Mucosa of descending colon (tissue), 3 donors: ENCODE measurements at regions not wholly inside any gene's neighbourhood (a gene's known extent, or its start where the extent isn't known, plus 50 kb on each side); places are given as distances from the start of the nearest gene placed in this dataset.
A peak's percentile ranks its signal among the peaks of the same experiment; 100 is the strongest.

Experiments used
- ATAC-seq: fragments of 200-7000 bp; cut with Tn5 transposase; one replicate; pipeline ENCODE4 v1.9.1; 2020; ENCODE audit warnings: mild to moderate bottlenecking, moderate library complexity
- DNase-seq, 3 donors: peaks; one replicate each; pipeline ENCODE4 v3.0.0-alpha.2; 2020
- H3K36me3 ChIP-seq: fragments of 200-600 bp; one replicate; pipeline ENCODE4 v1.8.0; 2021; ENCODE audit warnings: low read depth, mild to moderate bottlenecking
- H3K4me1 ChIP-seq: fragments of 200-600 bp; one replicate; pipeline ENCODE4 v1.8.0; 2021; ENCODE audit warnings: low read depth, mild to moderate bottlenecking
- H3K4me3 ChIP-seq: fragments of 200-600 bp; one replicate; pipeline ENCODE4 v1.8.0; 2021; ENCODE audit warnings: mild to moderate bottlenecking
- H3K9me3 ChIP-seq: fragments of 200-600 bp; one replicate; pipeline ENCODE4 v1.8.0; 2021; ENCODE audit warnings: mild to moderate bottlenecking
- intact Hi-C, 2 donors: fragments of 100-400 bp; cut with DNase I in 1 of 2; cut with micrococcal nuclease in 1 of 2; formaldehyde crosslinking; loops; one replicate each; pipeline versions ENCODE4 v1.11.0 to v1.11.1; 2022; cut with DNase I, micrococcal nuclease
- TF ChIP-seq, protein P1 (sequence below): fragments of 200-600 bp; IDR thresholded peaks from one replicate; pipeline ENCODE4 v1.8.0; 2022; ENCODE audit warnings: antibody characterized with exemption, mild to moderate bottlenecking
- donor health status: DM: no; HTN: no; CAD: no; lungs with moderate emphysema.
- donor health status: DM: no; HTN: no; CAD: no.
- donor health status: DM: no; HTN: yes; CAD: no.

DNA sequence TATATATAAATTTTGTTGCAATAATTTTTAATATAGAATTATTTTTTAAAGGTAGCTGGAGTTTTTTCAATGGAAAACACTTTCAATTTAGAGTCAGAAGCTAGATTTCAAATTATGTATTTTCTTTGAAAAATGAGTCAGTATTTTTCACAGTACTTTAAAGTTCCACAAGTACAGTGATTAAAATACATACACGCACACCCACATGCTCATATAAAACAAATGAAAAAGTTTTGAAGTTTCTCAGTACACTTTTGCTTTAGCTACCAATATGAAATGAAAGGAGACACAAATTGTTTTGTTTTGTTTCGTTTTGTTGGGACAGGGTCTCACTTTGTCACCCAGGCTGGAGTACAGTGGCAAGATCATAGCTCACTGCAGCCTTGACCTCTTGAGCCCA lies 98.6 kb downstream of the CYB561 start:
- no peaks in the 10 kb centered on the region for H3K9me3 ChIP-seq
- DNase-seq = no peak
- intact Hi-C loops = no loop called here
- H3K4me3 ChIP-seq = no peak overlapping the region
- no peaks in the 10 kb centered on the region for H3K36me3 ChIP-seq
- no peak for ATAC-seq
- no peaks in the 10 kb centered on the region for H3K4me1 ChIP-seq
- TF ChIP-seq, protein P1, sequence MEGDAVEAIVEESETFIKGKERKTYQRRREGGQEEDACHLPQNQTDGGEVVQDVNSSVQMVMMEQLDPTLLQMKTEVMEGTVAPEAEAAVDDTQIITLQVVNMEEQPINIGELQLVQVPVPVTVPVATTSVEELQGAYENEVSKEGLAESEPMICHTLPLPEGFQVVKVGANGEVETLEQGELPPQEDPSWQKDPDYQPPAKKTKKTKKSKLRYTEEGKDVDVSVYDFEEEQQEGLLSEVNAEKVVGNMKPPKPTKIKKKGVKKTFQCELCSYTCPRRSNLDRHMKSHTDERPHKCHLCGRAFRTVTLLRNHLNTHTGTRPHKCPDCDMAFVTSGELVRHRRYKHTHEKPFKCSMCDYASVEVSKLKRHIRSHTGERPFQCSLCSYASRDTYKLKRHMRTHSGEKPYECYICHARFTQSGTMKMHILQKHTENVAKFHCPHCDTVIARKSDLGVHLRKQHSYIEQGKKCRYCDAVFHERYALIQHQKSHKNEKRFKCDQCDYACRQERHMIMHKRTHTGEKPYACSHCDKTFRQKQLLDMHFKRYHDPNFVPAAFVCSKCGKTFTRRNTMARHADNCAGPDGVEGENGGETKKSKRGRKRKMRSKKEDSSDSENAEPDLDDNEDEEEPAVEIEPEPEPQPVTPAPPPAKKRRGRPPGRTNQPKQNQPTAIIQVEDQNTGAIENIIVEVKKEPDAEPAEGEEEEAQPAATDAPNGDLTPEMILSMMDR = no peak

DNA sequence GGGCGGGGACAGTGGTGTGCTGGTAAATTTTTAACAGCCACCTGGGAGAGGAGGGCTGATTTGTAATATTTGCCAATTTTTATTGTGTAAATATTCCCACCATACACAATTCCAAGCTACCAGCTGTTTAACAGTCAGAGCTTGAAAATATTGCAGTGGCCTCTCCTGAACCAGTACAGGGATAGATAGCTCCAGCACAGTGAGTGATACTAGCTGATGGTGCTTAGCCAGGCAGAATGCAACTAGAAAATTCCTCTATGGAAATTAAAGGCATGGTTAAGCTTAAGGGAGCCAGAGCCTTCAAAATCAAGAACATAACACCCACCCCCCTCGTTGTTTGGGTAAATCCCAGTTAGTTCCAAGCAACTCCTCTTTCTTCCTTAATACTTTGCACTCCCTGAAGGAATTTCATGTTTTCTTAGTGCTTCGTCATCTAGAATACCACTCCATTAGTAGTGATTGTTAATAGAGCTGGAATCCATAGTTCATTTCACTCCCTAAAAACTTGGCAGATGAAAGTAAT lies 96.6 kb downstream of the CYB561 start:
- TF ChIP-seq, protein P1 = no peak
- ATAC-seq (peak; percentile 37), DNase-seq (no peak)
- Histone ChIP-seq H3K36me3 (no peaks in the 10 kb centered on the region), H3K9me3 (no peaks in the 10 kb centered on the region), H3K4me1 (no peaks in the 10 kb centered on the region), H3K4me3 (no peak overlapping the region)
- intact Hi-C loops = no loop called here

DNA sequence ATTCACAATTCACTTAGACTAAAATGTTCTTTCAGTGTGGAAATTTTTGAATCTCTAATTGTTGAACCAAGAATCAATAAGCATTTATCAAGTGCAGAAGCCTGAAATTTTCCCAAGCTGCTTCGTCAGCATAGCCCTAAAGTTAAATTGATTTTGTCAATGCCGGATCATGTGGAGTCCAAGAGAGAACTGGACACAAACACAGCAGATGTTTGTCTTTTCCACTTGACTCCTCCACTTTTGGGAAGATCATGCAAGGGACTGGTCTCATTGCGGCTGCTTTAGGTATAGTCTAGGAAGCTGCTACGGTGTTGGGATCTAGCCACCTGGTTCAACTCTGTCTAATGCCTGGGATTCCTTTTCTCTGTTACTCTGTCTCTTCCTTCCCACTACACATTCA lies 95.7 kb downstream of the CYB561 start:
- Histone ChIP-seq H3K4me3 (no peak overlapping the region), H3K9me3 (no peaks in the 10 kb centered on the region), H3K36me3 (no peaks in the 10 kb centered on the region), H3K4me1 (no peaks in the 10 kb centered on the region)
- TF ChIP-seq, protein P1 = no peak
- ATAC-seq (no peak), DNase-seq (no peak)
- intact Hi-C loops = no loop called here

DNA sequence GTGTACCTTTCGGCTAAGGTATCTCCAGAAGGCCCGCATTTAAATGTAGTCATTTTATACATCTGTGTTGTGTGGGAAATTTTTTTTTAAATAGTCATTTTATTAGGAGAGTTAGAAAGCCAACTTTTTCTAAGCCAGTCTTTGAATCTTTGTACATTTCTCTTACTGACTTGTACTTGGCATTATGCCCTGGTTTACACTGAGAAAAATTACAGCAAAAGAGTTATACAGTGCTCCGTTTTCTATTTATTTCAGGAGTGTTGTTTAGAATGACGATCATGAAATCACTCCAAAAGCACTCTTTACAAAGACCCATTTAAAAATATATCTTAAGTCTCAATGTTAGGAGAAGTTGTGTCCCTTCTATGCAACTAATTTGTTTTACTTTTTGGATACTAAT lies 91.8 kb downstream of the CYB561 start:
- intact Hi-C loops = no loop called here
- Histone ChIP-seq H3K9me3 (no peaks in the 10 kb centered on the region), H3K4me3 (no peak overlapping the region), H3K36me3 (no peaks in the 10 kb centered on the region), H3K4me1 (peaks cover 6% of the 10 kb centered on the region)
- ATAC-seq = no peak
- TF ChIP-seq, protein P1 = no peak
- DNase-seq = no peak

DNA sequence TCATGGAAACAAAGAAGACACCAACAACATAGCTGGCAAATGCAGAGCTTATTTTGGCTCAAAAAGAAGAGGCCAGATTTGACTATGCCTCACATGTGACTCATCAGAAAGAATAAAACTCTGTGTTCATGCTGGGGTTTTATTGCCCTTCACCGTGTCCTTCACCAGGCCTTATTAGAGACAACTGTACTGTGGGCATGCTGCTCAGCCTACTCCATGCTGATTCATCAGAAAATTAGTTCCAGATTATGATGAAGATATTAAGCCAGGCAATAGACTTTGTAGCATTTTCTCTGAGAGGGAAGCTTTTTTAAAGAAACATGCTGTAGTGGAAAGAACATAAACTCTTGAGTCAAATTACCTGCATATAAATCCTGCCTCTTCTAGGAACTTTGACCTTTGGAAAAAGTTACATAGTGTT lies 89.8 kb downstream of the CYB561 start:
- DNase-seq (no peak), ATAC-seq (peak; percentile 78)
- H3K4me1 ChIP-seq = peaks cover 6% of the 10 kb centered on the region
- H3K36me3 ChIP-seq = no peaks in the 10 kb centered on the region
- H3K4me3 ChIP-seq = no peak overlapping the region
- intact Hi-C loops = no loop called here
- TF ChIP-seq, protein P1 = no peak
- H3K9me3 ChIP-seq = no peaks in the 10 kb centered on the region
